SU-DHL-6 (cell line): ENCODE measurements at regions not wholly inside any gene's neighbourhood (a gene's known extent, or its start where the extent isn't known, plus 50 kb on each side); places are given as distances from the start of the nearest gene placed in this dataset.

Experiments used
- H2AFZ ChIP-seq: fragments of 200-600 bp; sonication (generic); 2 replicates; pipeline ENCODE4 v1.6.1; 2014; ENCODE audit warnings: low read depth, mild to moderate bottlenecking, moderate library complexity, mixed read lengths, antibody characterized with exemption, low read length; ENCODE audit not compliant: severe bottlenecking
- H3F3A ChIP-seq: fragments of 200-600 bp; shearing (Covaris generic); 2 replicates; pipeline ENCODE4 v1.6.0; 2016; ENCODE audit warnings: antibody characterized with exemption, mild to moderate bottlenecking; ENCODE audit not compliant: insufficient read depth
- H3K27ac ChIP-seq: fragments of 200-600 bp; sonication (generic); 2 replicates; pipeline ENCODE4 v1.5.1; 2016; ENCODE audit warnings: low read depth, mild to moderate bottlenecking, low read length, moderate library complexity, mixed read lengths
- H3K27me3 ChIP-seq: fragments of 200-600 bp; sonication (generic), shearing (Covaris generic); 2 replicates; pipeline ENCODE4 v1.6.0; 2014; ENCODE audit warnings: mild to moderate bottlenecking, low read length
- H3K36me3 ChIP-seq: fragments of 200-600 bp; sonication (generic); 2 replicates; pipeline ENCODE4 v1.6.1; 2014; ENCODE audit warnings: mild to moderate bottlenecking, low read length, mixed read lengths
- H3K4me2 ChIP-seq: fragments of 300-600, 200-600 bp; shearing (Covaris generic), sonication (generic); 2 replicates; pipeline ENCODE4 v1.6.0; 2014; ENCODE audit warnings: low read length, low read depth, mild to moderate bottlenecking; ENCODE audit not compliant: poor library complexity, severe bottlenecking
- H3K4me3 ChIP-seq: fragments of 200-600 bp; sonication (generic); 2 replicates; pipeline ENCODE4 v1.5.1; 2014; ENCODE audit warnings: antibody characterized with exemption, low read length, mild to moderate bottlenecking, mixed read lengths; ENCODE audit not compliant: insufficient read depth, poor library complexity, severe bottlenecking
- H3K79me2 ChIP-seq: fragments of 200-600 bp; sonication (generic); 2 replicates; pipeline ENCODE4 v1.6.1; 2014; ENCODE audit warnings: mild to moderate bottlenecking, low read length, moderate library complexity; ENCODE audit not compliant: insufficient read depth
- H3K9ac ChIP-seq: fragments of 200-600 bp; sonication (generic); 2 replicates; pipeline ENCODE4 v1.7.0; 2014; ENCODE audit warnings: mild to moderate bottlenecking, low read length
- H3K9me2 ChIP-seq: fragments of 200-600 bp; sonication (generic); replicated peaks from 2 replicates; pipeline ENCODE4 v1.6.1; 2014; ENCODE audit warnings: low read length; ENCODE audit not compliant: insufficient read depth
- H3K9me3 ChIP-seq: fragments of 200-600 bp; sonication (generic); 2 replicates; pipeline ENCODE4 v1.6.1; 2014; ENCODE audit warnings: low read length, mixed read lengths; ENCODE audit not compliant: insufficient read depth
- H4K20me1 ChIP-seq: fragments of 200-600 bp; sonication (generic); 2 replicates; pipeline ENCODE4 v1.6.1; 2014; ENCODE audit warnings: low read depth, mild to moderate bottlenecking, antibody characterized with exemption, low read length, moderate library complexity, mixed read lengths
- CTCF ChIP-seq: fragments of 200-600 bp; sonication (generic); IDR thresholded peaks from one replicate; pipeline ENCODE4 v1.5.1; 2017; ENCODE audit warnings: antibody characterized with exemption, mild to moderate bottlenecking, low read length, moderate library complexity; ENCODE audit not compliant: insufficient read depth, poor library complexity, severe bottlenecking
- EZH2phosphoT487 ChIP-seq: fragments of 200-600 bp; sonication (generic), shearing (Covaris generic); conservative IDR thresholded peaks from 2 replicates; pipeline ENCODE4 v1.6.1; 2018; ENCODE audit warnings: mild to moderate bottlenecking, antibody characterized with exemption, low read length, moderate library complexity, mixed read lengths

GRCh38 chr9:118522093-118523028 lies 818.2 kb downstream of the TLR4 start:
- TF ChIP-seq CTCF: no peak
- no peak for TF ChIP-seq EZH2phosphoT487
- no peaks in the 10 kb centered on the region for H3K27me3 ChIP-seq
- no peaks in the 10 kb centered on the region for H3K9me3 ChIP-seq
- H3K79me2 ChIP-seq: no peaks in the 10 kb centered on the region
- H2AFZ ChIP-seq: no peak overlapping the region
- no peaks in the 10 kb centered on the region for H4K20me1 ChIP-seq
- no peak overlapping the region for H3K9ac ChIP-seq
- H3K27ac ChIP-seq: no peak overlapping the region
- no peaks in the 10 kb centered on the region for H3K9me2 ChIP-seq
- no peaks in the 10 kb centered on the region for H3F3A ChIP-seq
- H3K4me2 ChIP-seq: no peak overlapping the region
- no peaks in the 10 kb centered on the region for H3K36me3 ChIP-seq
- H3K4me3 ChIP-seq: no peak overlapping the region

GRCh38 chr9:118527261-118527660 lies 823.1 kb downstream of the TLR4 start:
- Histone ChIP-seq H3K4me3 (no peak overlapping the region), H3F3A (no peaks in the 10 kb centered on the region), H3K4me2 (no peak overlapping the region), H3K9me2 (no peaks in the 10 kb centered on the region), H3K9ac (no peak overlapping the region), H3K36me3 (no peaks in the 10 kb centered on the region), H3K79me2 (no peaks in the 10 kb centered on the region), H3K9me3 (no peaks in the 10 kb centered on the region), H3K27me3 (no peaks in the 10 kb centered on the region), H4K20me1 (no peaks in the 10 kb centered on the region), H3K27ac (no peak overlapping the region), H2AFZ (no peak overlapping the region)
- TF ChIP-seq CTCF: no peak
- TF ChIP-seq EZH2phosphoT487: no peak

GRCh38 chr9:118529210-118529609 lies 825.0 kb downstream of the TLR4 start:
- no peak for TF ChIP-seq EZH2phosphoT487
- no peak for TF ChIP-seq CTCF

More at GRCh38 chr9:118529210-118529609, 825.0 kb downstream of the TLR4 start:
- no peaks in the 10 kb centered on the region for H3F3A ChIP-seq
- no peaks in the 10 kb centered on the region for H3K36me3 ChIP-seq
- no peak overlapping the region for H3K9ac ChIP-seq
- no peaks in the 10 kb centered on the region for H3K9me2 ChIP-seq
- H3K9me3 ChIP-seq: no peaks in the 10 kb centered on the region
- no peak overlapping the region for H3K4me3 ChIP-seq
- no peaks in the 10 kb centered on the region for H4K20me1 ChIP-seq
- no peaks in the 10 kb centered on the region for H3K27me3 ChIP-seq
- H3K27ac ChIP-seq: no peak overlapping the region
- H3K79me2 ChIP-seq: no peaks in the 10 kb centered on the region
- H2AFZ ChIP-seq: no peak overlapping the region
- no peak overlapping the region for H3K4me2 ChIP-seq
